ENCODE measurements at regions not wholly inside any gene's neighbourhood (a gene's known extent, or its start where the extent isn't known, plus 50 kb on each side); places are given as distances from the start of the nearest gene placed in this dataset.
A peak's percentile ranks its signal among the peaks of the same experiment; 100 is the strongest.
"Not testable (repeated sequence)": the region's sequence is repeated elsewhere in the genome, so short reads cannot be mapped to it uniquely, and the experiment has no call there.

DNA sequence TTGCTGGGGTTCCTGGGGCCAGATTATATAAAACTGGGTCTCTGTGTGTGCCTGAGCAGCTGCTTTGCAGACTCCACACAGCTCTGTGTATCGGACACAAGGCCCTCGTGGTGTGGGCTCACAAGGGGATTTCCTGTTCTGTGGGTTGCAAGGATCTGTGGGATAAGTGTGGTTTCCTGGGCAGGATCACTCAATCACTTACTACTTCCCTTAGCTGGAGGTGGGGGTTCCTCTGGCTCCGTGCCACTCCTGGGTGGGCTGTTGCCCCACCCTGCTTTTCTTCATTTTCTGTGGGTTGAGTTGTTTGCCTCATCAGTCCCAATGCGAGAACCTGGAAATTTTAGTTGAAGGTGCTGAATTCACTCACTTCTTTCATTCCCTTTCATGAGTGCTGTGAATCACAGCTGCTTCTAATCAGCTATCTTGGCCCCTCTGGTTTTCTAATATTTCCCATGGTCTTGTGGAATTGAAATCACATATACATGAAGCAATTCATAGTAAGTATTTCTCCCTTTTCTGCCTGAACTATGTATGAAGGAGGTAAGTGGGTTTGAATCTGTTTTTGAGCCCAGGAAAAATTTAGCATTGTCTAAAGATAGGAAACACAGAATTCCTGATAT is 196.3 kb downstream of the DCDC2C start:
- peak; percentile 23 for DNase-seq

DNA sequence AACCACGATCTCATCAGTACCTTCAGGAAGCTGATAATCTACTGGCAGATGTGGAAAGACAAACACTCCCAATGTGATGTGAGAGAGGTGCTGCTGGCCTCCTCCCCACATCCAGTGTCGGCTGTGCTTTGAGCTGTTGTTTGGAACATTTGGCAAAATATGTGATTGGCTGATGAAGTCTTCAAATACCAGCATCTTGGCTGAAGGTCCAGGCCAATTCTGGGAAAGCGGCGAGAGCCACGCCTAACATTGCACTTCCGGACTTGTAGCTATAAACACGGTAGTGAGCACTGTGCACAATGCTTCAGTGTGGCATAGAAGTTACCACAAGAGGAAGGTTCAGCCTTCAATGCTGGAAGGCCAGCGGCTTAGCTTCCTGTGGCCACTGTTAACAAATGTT is 198.8 kb downstream of the DCDC2C start:
- DNase-seq = no peak

DNA sequence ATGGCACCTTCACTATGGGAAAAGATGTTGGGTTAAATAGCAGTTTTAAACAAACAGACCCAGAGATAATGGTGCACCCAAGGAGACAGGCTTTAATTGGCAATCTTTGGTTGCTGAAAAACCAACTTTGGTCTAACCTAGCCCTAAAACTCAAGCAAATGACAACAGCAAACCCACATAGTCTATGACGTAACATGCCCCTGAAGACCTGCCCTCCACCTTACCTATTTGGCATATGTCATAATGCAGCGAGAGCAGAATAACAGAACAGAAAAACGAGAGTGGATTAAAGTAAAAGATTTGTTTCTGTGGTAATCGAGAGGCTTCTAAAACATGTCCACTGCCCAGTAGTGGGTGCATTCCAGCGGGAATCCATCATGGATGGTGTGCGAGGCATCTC is 200.7 kb downstream of the DCDC2C start:
- DNase-seq = no peak

DNA sequence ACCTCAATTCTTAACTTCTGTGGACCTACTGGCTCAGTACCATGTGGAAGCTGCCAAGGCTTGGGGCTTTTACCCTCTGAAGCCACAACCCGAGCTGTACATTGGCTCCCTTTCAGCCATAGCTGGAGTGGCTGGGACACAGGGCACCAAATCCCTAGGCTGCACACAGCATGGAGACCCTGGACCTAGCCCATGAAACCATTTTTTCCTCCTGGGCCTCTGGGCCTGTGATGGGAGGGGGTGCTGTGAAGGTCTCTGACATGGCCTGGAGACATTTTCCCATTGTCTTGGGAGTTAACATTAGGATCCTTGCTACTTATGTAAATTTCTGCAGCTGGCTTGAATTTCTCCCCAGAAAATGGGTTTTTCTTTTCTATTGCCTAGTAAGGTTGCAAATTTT is 205.1 kb downstream of the DCDC2C start:
- not testable (repeated sequence) for DNase-seq

DNA sequence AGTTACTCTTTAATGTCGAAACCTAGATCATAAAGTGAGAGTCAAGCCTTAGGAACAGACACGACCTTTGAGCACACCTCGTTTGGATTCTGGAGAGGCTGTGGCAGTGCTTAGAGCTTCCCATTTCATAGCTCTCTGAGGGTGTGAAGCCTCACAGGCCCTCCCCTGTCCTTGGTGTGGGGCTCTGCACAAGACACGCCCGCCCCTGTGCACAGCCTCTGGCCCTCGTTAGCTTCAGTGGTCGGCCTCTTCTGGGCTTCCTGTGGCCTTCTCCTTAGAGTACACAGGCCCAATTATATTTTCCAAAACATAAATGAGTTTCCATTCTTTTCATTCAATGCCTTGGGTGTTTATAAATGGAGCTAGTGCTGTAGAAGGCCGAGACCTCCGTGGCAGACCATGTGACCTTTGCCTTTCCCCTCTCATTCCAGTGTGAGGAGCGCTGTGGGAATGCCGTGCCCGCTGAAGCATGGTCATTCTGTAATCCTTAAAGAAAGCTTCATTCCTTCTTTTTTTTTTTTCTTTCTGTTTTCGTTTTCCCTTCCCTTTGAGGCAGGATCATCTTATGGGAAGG is 208.6 kb downstream of the DCDC2C start:
- DNase-seq = no peak

DNA sequence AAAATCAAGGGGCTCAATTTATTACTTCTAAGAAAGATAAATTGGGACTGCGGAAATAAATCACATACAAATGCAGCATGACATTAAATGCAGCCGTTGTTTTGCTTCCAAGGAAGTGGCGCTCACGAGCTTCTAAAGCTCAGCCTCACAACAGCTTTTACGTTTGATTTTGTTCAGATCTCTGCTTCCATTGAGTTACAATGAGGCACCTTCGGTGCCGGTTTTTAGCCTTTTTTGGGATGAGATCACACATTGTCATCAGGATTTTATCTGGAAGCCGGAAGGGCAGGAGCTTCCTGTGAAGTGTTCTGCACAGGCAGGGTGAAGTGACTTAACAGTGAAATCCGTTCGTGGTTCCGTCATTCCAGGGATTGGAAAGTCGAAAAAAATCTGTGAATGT is 209.8 kb downstream of the DCDC2C start:
- no peak for DNase-seq

DNA sequence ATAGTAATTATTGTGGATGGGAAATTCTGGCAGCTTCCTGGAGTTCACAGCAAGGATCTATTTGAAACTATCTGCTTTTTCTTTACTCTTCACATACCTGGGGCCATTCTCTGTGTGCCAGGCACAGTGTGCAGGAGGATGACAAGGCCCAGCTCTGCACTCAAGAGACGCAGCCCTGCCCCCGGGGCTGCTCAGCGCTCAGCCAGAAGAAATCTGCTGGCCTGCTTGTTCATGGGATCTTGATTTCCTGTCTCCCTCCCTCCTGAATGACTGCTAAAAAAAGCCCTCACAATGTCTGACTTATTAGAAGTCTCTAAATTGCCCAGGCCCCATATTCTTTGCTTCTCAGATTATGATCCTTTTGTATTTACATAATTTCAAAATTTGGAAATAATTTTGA is 210.9 kb downstream of the DCDC2C start:
- no peak for DNase-seq

DNA sequence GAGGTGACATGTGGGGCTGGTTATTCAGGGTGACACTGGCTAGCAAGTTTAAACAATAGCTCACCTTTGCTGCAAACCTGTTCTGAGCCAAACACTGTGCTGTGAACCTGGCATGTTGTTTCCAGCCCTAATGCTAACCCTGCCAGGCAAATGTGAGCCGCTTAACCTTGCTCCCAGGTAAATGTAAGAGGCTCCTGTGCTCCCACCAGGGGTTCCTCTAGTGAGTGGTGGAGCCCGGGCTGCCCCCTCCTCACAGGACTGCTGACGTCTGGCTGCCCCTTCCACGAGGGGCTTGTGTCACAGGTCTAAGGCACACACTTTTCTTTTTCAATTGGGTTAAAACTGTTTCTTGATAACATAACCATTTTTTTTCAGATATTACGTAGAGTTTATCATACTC is 223.7 kb downstream of the DCDC2C start:
- DNase-seq = no peak

DNA sequence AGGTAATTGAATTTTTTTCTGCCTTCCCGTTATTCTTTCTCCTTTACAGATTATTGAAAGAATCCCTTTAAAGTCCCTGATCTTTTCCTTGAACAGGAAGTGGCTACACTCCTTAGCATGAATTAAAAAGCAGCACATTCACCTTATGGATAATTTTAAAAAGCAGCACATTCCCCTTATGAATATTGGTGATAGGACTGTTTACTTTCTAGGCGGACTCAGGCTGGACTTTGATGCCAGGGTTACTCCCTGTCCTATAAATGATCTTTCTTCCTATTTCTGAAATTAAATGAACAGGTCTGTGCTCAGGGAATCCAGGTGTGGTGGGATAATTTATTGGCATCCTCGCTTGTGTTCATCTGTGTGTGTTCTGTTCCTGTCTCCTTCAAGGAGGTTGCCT is 226.0 kb downstream of the DCDC2C start:
- DNase-seq = no peak

DNA sequence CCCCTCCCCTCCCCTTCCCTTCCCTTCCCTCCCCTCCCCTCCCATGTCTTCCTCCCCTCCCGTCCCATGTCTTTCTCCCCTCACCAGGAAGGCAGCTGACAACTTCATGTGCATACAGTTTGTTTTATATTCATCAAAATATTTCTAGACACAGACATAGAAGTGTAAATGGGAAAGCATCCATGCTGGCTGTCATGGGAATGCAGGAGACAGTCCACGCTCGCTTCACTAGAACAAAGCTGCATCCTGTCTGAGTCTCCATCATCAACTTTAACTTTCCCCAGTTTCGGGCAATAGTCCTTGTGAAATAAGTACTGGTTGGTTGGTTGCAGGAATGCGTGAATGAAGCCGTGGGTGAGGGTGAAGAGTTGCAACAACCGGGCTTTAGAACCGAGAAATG is 226.9 kb downstream of the DCDC2C start:
- no peak for DNase-seq

DNA sequence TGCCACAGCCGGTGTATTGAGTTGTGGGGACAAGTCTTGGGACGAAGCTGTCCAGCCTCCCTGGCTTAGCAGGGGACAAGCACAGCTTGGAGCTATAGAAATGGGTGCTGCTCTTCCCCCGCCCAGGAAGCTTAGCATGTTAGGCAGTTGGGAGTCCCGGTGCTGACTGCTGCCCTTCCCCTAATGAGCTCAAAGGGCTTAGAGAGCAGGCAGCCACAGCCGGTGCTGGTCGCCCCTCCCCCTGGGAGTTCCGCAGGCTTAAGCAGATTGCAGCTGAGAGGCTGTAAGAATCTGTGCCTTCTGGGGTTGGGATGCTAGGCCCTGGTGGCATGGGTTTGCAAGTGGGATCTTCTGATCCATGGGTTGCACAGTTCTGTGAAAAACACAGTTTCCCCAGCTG is 237.3 kb downstream of the DCDC2C start:
- DNase-seq = no peak

DNA sequence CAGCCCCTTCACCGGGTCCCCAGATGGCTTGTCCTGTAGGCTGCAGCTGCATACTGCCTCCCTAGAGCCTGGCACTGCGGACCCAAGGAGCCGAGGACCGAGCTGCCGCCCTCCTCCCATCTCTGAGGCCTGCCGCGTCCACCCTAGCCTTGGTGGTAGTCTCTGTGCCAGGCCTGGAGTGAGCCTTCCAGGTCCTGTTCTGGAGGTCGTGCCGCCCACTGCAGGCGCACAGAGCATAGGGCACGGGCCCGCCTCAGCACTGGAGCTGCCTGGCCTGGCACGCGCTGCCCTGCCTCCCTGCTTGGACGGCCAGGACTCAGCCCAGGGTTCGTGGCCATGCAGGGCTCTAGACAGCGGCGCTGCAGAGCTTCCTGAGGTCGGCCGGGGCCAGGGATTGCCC is 239.5 kb downstream of the DCDC2C start:
- DNase-seq = no peak

DNA sequence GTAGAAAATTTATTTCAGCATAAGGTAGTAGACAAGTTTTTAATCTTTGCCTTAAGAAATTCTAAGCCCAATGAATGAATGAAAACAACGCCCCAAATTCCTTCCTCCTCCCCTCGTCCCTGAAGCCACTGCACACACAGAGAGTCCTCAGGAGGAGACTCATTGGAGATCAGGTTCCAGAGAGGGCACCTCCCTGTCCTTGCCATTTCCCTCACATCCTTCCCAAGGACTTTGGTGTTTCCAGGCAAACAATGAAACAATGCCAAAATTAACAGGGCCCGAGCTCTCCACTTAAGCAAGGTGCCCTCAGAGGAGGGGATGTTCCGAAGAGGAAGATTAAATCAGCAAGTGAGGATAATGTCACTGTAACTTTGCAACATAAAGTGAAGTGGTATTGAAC is 240.7 kb downstream of the DCDC2C start:
- DNase-seq = no peak

DNA sequence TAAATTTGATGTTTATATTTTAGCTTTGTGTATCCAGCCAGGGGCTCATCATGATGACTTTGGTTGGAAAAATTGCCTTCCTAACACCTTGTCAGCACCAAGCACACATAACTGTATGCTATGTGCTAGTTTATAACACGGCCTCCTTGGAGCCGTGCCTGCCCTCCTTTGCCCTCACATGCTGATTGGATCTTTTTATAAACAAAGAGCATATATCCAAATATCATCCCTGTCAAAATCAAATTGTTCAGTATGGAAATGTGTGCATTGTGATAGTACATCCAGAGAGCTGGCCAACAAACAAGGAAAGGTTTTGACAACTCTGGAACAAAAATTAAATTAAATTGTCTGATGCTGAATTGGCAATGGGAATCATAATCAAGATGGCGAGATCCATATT is 241.5 kb downstream of the DCDC2C start:
- no peak for DNase-seq

DNA sequence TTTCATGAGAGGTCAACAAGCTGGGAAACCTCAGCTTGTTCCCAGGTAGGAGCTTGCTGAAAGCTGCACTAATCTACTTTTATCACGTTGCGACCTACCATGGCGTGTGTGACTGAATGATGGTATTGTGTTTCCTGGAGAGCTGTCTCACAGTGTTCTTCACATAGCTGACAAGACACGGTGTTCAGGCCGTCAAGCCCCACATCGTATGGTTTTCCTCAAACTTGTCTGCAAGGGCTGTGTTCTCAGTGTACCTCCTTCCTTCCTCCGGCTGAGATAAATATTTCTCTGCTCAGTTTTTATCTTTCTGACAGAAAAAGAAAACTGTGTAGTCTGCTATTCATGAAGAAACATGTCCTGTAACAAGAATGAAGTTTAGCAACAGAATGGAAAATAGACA is 244.8 kb downstream of the DCDC2C start:
- DNase-seq = no peak

DNA sequence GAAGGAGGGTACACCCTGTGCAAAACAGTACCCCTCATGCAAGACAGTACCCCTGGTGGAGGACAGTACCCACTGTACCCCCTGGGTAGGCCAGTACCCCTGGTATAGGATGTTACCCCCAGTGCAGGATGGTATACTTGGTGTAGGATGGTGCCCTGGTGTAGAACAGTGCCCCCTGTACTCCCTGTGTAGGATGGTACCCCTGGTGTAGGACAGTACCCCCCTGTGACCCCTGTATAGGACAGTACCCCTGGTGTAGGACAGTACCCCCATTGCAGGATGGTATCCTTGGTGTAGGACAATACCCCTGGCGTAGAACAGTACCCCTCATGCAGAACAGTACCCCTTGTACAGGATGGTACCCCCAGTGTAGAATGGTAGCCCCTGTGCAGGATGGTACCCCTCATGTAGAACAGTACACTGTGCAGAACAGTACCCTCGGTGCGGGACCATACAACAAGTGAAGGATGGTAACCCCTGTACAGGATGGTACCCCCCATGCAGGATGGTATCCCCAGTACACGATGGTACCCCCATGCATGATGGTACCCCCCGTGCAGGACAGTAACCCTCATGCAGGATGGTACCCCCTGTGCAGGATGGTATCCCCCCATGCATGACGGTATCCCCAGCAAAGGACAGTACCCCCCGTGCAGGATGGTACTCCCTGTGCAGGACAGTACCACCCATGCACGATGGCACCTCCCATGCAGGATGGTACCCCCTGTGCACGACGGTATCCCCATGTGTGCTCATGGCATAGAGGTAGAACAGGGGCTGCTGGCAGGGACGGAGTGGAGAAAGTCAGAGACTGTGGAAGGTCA is 248.0 kb downstream of the DCDC2C start:
- no peak for DNase-seq

DNA sequence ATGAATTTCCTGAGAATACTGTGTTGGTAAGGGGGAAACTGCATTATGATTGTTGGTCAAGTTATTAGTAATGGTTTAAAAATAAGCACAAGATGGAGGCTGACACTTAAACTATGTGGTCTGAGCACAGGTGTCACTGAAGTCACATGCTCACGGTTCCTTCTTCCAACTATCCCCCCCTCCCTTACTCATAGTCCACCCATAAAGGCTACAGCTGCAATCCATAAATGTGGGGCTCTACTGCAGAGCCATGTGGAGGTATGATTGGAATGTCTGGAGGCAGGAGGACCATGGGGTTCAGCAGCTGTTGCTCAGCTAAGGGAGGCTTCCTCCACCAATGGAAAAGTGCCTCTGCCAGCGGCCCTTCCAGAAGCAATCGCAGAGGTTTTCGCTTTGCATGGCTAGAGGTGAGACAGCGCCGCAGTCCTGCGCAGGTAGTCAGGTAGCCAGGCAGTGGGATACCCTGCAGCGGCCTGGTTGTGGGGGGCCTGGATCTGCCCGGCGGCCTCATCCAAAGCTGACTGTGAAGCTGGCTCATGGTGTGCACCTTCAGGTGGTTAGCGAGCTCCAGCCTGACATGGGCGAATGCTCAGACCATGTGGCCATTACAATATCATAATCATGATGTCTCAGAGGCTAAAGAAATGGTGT is 249.6 kb downstream of the DCDC2C start:
- no peak for DNase-seq

DNA sequence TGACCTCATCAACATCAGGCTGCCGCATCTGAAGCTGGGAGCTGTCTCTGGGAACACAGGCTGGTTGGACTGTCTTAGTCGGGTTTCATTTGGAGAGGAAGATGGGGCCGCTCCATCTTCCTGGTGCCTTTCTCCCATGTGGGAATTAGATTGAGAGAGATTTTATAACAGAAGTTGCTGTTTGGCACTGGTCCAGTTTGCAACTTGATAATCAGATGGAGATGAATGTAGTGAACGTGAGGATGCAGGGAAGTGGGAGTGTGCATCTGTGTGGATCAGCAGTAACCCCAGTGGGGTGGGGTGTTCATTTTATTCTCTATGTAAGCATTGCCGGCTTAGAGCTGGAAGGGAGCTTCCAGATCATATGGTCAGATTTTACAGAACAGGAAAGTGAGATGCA is 250.9 kb downstream of the DCDC2C start:
- DNase-seq = no peak

DNA sequence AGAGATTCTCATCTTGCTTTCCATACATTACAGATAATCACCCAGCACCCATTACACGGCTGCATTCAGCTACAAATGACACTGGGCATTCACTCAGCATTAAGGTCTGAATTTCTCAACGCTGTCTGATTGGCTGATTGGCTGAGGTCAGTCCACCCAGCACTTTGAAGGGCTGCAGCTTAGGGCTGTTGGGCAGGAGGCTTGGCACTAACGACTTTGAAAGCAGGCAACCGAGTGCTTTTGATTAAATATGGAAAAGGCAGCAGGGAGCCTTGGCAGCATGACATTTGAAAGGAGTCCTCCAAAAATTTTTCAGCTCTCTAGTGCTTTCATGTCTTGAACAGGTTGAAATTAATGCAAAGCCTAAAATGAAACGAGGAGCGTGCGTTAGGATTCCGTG is 253.0 kb downstream of the DCDC2C start:
- DNase-seq = no peak

DNA sequence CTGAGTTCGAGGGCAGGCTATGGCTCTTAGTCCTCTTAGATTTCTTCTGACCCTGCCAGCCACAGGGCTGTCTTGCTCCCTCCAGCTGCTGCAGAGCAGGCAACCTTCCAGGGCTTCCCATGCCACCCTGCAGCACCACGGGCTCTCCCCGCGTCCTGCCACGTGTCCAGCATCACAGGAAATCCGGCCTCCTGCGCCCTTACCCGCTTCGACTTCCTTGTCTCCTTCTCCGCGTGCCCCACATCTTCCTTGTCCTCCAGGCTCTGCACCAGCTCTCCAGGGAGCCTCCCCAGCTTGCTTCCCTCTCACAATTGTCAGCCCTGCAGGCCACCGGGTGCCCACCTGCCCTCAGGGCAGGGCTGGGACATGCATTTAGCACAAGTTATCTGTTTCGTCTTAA is 253.5 kb downstream of the DCDC2C start:
- DNase-seq = no peak

DNA sequence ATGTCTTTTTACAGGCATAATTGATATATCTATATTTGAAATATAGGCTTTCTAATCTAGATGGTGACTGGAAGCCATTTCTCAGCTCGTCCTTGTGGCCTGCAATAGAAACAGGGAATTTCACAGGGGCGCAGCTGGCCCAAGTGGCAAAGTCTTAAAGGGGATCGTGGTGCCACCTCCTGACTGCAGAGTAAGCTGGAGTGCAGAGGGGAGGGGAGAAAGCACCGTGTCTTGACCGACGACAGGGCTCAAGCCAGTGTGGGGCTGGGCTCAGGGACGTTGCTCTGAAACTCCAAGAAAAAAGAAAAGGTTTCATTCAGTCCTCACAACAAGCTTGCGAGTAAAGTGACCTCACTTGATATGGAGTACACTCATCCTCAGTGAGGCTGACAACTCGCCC is 255.1 kb downstream of the DCDC2C start:
- no peak for DNase-seq

DNA sequence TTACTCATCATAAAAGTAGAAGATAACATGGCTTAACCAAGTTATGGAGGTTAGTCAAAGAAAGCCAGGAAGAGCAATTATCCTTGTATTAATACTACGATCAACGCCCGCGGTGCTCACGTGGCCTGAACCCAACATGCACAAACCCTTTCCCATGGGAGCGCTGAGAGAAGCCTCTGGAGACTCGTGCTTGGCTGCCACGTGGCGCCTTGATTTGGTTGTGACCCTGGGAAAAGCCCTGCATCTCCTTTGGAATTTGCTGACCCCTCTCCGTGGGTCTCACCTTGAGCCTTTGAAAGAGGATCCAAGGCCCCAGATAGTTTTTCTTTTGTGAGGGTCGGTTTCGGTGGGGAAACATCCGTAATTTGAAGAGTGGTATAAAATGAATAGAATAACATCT is 255.6 kb downstream of the DCDC2C start:
- DNase-seq = no peak

DNA sequence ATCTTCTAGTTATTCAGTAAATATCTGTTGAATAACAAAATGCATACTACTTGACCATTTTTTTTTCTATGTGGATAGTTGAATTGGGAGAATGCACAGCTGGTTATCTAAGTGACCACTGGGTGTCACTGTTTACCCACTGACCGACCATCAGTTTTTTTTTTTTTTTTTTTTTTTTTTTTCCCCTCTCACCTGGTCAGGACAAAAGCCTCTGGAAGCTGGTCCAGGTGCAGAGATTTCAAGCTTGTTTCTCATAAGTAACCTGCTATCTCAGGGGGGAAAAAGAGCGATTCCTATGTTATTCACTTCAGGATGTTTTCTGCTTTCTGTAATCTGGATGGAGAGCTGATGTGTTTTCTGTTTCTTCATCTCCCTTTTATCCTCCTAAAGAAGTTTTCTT is 256.0 kb downstream of the DCDC2C start:
- peak; percentile 10 for DNase-seq

DNA sequence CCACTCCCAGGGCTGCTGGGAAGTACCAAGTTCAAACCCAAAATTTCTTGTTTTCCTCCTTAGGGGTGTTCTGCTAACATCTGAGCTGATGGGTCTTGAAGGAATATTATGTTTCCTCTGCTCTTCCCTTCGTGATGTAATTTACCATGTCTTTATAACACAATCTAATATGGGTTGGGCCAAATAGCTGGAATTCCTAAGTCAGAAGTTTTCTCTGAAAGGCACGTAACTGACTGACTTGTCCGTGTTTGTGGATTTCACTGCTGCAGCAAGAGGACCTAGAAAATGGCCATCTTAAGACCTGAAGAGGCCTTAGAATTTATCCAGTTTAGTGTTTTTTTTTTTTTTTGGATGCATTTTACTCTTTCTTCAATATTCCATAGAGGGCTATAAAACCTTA is 256.7 kb downstream of the DCDC2C start:
- no peak for DNase-seq
